Transverse colon (tissue), 1 donor: ENCODE measurements at regions not wholly inside any gene's neighbourhood (a gene's known extent, or its start where the extent isn't known, plus 50 kb on each side); places are given as distances from the start of the nearest gene placed in this dataset.

Experiments used
- EP300 ChIP-seq: sonication (generic); formaldehyde crosslinking; IDR thresholded peaks from one replicate; pipeline ENCODE4 v1.6.1; 2017; ENCODE audit warnings: antibody characterized with exemption, low read depth
- POLR2A ChIP-seq: fragments of 450-650 bp; IDR thresholded peaks from one replicate; pipeline ENCODE4 v1.6.1; 2016; ENCODE audit warnings: antibody characterized with exemption, mild to moderate bottlenecking, moderate library complexity

DNA sequence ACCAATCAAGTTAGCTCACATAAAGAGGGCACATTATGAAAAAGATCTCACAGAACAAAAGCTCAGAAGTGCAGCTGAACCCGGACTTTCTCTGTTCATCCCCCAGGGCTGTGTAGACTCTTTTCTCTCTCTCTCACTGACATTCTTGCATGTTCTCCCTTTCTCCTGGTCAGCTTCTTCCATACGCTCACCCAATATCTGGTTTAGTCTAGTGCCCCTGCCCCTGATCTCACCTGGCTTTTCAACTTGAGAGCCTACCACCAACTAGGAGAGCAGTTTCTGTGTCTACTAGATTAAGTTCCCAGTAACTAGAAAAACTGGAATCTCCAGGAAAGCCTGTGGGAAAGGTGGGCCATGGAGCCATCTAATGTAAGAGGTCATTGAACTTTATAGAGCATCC lies 126.9 kb upstream of the GRIK3 start:
- no peak for TF ChIP-seq POLR2A
- TF ChIP-seq EP300 = no peak
